IPS-15b (cell line): ENCODE measurements at regions not wholly inside any gene's neighbourhood (a gene's known extent, or its start where the extent isn't known, plus 50 kb on each side); places are given as distances from the start of the nearest gene placed in this dataset.
"Not testable (repeated sequence)": the region's sequence is repeated elsewhere in the genome, so short reads cannot be mapped to it uniquely, and the experiment has no call there.

Source experiments
- H3K27me3 ChIP-seq: one replicate; pipeline ENCODE4 v1.6.1; 2013; ENCODE audit warnings: low read length; ENCODE audit not compliant: control insufficient read depth, insufficient read depth
- H3K36me3 ChIP-seq: one replicate; pipeline ENCODE4 v1.6.1; 2013; ENCODE audit warnings: low read length; ENCODE audit not compliant: control insufficient read depth, insufficient read depth
- H3K4me1 ChIP-seq: one replicate; pipeline ENCODE4 v1.6.1; 2013; ENCODE audit warnings: mild to moderate bottlenecking, low read length; ENCODE audit not compliant: control insufficient read depth, insufficient read depth
- H3K4me3 ChIP-seq: one replicate; pipeline ENCODE4 v1.5.1; 2013; ENCODE audit warnings: low read depth, low read length
- H3K9ac ChIP-seq: one replicate; pipeline ENCODE4 v1.6.1; 2013; ENCODE audit warnings: low read depth, mild to moderate bottlenecking, low read length
- H3K9me3 ChIP-seq: one replicate; pipeline ENCODE4 v1.6.1; 2013; ENCODE audit warnings: mild to moderate bottlenecking, low read length; ENCODE audit not compliant: control insufficient read depth, insufficient read depth

- H3K4me1 ChIP-seq, H3K9ac ChIP-seq, H3K36me3 ChIP-seq, H3K27me3 ChIP-seq, H3K9me3 ChIP-seq, H3K4me3 ChIP-seq: not testable (repeated sequence)
These were observed 233.9 kb upstream of the NBPF12 start for GRCh38 chr1:146704162-146704724.

DNA sequence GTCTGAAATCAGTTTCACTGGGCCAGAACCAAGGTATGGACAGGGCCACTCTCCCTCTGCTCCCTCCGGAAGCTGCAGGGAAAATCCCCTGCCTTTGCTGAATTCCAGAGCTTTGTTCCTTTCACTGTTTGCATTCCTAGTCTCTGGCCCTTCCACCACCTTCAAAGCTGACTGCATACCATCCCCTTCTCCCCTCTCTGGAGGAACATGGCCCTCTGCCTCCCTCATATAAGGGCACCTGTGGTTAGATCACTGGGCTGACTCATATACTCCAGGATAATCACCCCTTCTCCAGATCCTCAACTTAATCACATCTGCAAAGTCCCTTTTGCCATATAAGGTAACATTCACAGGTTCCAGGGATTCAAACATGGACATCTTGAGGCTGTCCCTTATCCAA, 236.8 kb upstream of the NBPF12 start:
- H3K4me1 ChIP-seq, H3K9me3 ChIP-seq, H3K27me3 ChIP-seq, H3K36me3 ChIP-seq, H3K9ac ChIP-seq, H3K4me3 ChIP-seq: not testable (repeated sequence)

GRCh38 chr1:146695388-146695787, 242.7 kb upstream of the NBPF12 start:
- not testable (repeated sequence) for H3K9ac ChIP-seq, H3K4me3 ChIP-seq, H3K4me1 ChIP-seq, H3K9me3 ChIP-seq, H3K27me3 ChIP-seq, H3K36me3 ChIP-seq

DNA sequence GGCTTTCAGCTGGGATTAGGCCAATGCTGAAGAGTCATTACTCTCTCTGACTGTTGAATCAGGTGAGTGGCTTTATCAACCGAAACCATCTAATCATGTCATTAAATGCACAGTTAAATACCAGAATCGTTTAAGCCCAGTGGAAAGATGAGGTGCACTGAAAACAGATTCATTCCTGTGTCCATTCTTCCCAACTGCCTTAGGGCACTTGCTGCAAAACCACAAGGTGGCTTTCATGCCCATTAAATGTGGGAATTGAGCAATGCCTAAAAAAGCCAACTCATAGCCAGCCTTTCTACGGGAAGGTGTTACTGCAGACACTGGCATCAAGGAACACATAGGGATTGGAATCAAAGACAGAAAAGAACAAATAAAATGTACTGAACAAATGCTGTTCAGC, 246.3 kb upstream of the NBPF12 start:
- not testable (repeated sequence) for H3K9me3 ChIP-seq, H3K27me3 ChIP-seq, H3K4me1 ChIP-seq, H3K9ac ChIP-seq, H3K36me3 ChIP-seq, H3K4me3 ChIP-seq

DNA sequence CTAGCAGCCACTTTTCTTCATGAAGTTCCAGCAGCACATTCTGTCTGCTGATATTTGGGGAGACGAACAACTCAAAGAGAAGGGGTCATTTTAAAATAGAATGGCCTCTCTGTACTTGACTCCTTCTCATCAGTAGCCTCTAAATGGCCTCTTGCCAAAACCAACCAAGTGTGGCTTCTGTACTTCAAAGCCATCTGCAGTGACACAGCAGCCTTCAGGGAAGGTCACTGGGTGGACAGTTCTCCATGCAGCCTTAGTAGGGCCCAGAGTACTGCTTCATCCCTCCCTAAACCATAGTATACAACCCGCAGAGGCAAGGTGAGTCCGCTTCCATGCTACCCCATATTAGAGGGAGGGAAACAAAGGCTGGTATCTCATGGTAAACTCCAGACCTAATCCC, 249.2 kb upstream of the NBPF12 start:
- H3K4me1 ChIP-seq, H3K27me3 ChIP-seq, H3K9ac ChIP-seq, H3K9me3 ChIP-seq, H3K4me3 ChIP-seq, H3K36me3 ChIP-seq: not testable (repeated sequence)

- H3K4me1 ChIP-seq, H3K27me3 ChIP-seq, H3K9ac ChIP-seq, H3K36me3 ChIP-seq, H3K9me3 ChIP-seq, H3K4me3 ChIP-seq: not testable (repeated sequence)
These were observed 251.3 kb upstream of the NBPF12 start for GRCh38 chr1:146686777-146687366.

DNA sequence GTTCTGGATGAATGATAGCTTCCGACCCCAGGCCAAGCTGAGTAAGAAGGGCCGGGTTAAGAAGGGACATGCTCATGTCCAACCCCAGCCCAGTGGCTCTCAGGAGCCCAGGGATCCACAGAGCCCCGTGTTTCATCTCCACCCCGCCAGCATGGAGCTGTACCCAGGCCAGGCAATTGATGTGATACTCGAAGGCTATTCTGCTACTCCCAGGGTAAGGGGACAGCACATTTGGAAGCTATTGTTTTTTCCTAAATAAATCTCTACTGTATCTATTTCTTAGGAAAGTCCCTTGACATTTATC, 255.0 kb upstream of the NBPF12 start:
- H3K36me3 ChIP-seq, result not testable (repeated sequence)

GRCh38 chr1:146682227-146683125, 255.6 kb upstream of the NBPF12 start:
- not testable (repeated sequence) for H3K9me3 ChIP-seq, H3K4me3 ChIP-seq, H3K9ac ChIP-seq, H3K4me1 ChIP-seq, H3K27me3 ChIP-seq, H3K36me3 ChIP-seq

More for the DNA sequence above, 255.0 kb upstream of the NBPF12 start:
- not testable (repeated sequence) for H3K9me3 ChIP-seq, H3K4me3 ChIP-seq, H3K4me1 ChIP-seq, H3K27me3 ChIP-seq, H3K9ac ChIP-seq

DNA sequence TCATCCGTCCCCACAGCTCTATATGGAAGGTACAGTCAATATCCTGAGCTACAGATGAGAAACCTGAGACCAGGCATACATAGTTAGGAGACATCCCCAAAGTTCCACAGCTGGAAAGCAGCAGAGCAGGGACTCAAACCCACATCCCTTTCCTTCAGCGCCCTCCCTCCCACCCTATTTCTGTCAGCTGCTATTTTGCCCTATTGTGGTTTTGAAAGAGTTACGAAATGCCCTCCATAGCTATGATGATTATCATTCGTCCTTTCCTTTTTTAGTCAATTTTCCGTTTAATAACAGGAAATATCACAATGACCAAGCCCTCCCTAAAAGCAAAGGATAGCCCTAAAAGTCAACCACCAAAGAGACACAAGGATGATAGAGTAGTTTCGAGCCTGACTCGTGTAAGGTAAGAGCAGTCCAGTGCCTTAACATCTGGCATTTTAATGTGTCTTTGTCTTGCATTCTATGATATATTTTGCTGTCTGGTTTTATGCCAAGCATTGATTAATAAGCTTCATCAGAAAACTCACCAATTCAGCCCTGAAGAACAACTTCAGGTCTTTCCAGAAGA, 264.3 kb upstream of the NBPF12 start:
- not testable (repeated sequence) for H3K9ac ChIP-seq, H3K4me3 ChIP-seq, H3K9me3 ChIP-seq, H3K27me3 ChIP-seq, H3K4me1 ChIP-seq, H3K36me3 ChIP-seq

GRCh38 chr1:146672608-146673007, 265.5 kb upstream of the NBPF12 start:
- H3K36me3 ChIP-seq, H3K9ac ChIP-seq, H3K27me3 ChIP-seq, H3K4me1 ChIP-seq, H3K9me3 ChIP-seq, H3K4me3 ChIP-seq: not testable (repeated sequence)

DNA sequence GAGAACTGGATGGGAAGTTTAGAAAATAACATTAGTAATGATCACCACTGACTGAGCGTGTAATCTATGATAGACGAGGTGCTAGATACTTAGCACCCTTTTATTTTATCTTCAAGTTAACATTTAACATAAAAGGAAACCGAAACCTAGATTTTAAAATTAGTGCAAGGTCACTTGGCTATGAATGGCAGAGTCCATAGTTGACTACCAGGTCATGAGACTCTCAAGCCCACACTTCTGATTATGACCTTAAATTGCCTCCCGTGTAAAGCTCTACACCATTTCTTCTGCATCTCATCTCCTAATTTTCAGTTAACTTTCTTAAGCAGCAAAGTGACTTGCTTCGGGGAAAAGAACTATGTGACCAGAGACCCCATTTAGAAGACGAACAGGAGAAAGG, 266.5 kb upstream of the NBPF12 start:
- H3K36me3 ChIP-seq, H3K9me3 ChIP-seq, H3K9ac ChIP-seq, H3K27me3 ChIP-seq, H3K4me3 ChIP-seq, H3K4me1 ChIP-seq: not testable (repeated sequence)

DNA sequence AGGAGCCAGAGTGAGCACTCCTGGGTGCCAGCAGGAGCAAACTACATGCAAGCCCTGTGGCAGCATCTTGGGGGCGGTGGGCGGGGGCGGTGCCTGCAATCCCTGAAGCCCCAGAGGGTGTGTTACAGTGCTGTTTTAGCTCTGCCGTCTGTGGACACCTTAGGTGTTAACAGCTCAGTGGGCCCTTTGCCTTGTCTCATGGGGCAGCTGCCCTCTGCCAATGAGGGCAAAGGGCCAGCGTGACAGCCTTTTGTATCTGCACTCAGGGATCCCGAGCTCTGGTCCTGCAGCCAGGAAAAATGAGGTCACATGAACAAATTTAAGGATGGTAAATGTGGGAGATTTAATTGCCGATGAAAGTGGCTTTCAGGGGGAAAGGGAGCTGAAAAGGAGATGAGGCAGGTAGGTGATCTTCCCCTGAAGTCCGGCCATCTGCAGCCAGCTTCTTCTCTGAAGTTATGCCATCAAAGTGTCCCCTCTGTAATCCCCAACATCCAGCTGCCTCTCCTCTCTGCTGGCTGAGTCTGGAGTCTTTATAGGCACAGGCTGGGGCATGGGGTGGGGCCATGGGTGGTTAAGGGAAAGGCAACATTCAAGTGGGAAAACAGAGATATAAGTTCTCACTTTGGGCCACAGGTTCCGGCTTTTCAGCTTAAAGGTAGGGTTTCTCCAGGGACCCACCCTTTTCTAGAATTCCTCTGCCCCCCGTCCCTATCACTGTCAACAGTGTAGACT, 267.1 kb upstream of the NBPF12 start:
- H3K4me3 ChIP-seq, H3K27me3 ChIP-seq, H3K9me3 ChIP-seq, H3K36me3 ChIP-seq, H3K9ac ChIP-seq, H3K4me1 ChIP-seq: not testable (repeated sequence)
